ENCODE measurements at regions not wholly inside any gene's neighbourhood (a gene's known extent, or its start where the extent isn't known, plus 50 kb on each side); places are given as distances from the start of the nearest gene placed in this dataset.
"Not testable (repeated sequence)": the region's sequence is repeated elsewhere in the genome, so short reads cannot be mapped to it uniquely, and the experiment has no call there.

GRCh38 chr7:48992816-48993215 is 68.5 kb downstream of the CDC14C start:
- DNase-seq (ENCODE audit: low read depth in 3 of 3): no peak

- DNase-seq (ENCODE audit: low read depth in 3 of 3): peak in 1 of 3 donors; percentile 0
Observed at GRCh38 chr7:49001610-49002033, 77.3 kb downstream of the CDC14C start.

GRCh38 chr7:49010717-49011116 is 86.4 kb downstream of the CDC14C start:
- DNase-seq (ENCODE audit: low read depth in 3 of 3): no peak

GRCh38 chr7:49014870-49015269 is 90.5 kb downstream of the CDC14C start:
- DNase-seq (ENCODE audit: low read depth in 3 of 3): no peak

GRCh38 chr7:49020145-49020544 is 95.8 kb downstream of the CDC14C start:
- no peak for DNase-seq (ENCODE audit: low read depth in 3 of 3)

- DNase-seq (ENCODE audit: low read depth in 3 of 3): no peak
Observed at GRCh38 chr7:49022448-49022847, 98.1 kb downstream of the CDC14C start.

- DNase-seq (ENCODE audit: low read depth in 3 of 3): no peak
Observed at GRCh38 chr7:49023345-49024328, 99.3 kb downstream of the CDC14C start.

GRCh38 chr7:49030221-49030620 is 105.9 kb downstream of the CDC14C start:
- DNase-seq (ENCODE audit: low read depth in 3 of 3): no peak

- DNase-seq (ENCODE audit: low read depth in 3 of 3): not testable (repeated sequence)
Observed at GRCh38 chr7:49033140-49033539, 108.8 kb downstream of the CDC14C start.

- no peak for DNase-seq (ENCODE audit: low read depth in 3 of 3)
Observed at GRCh38 chr7:49037346-49038210, 113.2 kb downstream of the CDC14C start.

GRCh38 chr7:49038821-49039358 is 114.5 kb downstream of the CDC14C start:
- DNase-seq (ENCODE audit: low read depth in 3 of 3): no peak

- no peak for DNase-seq (ENCODE audit: low read depth in 3 of 3)
Observed at GRCh38 chr7:49060743-49061142, 136.4 kb downstream of the CDC14C start.

GRCh38 chr7:49074538-49074937 is 150.2 kb downstream of the CDC14C start:
- no peak for DNase-seq (ENCODE audit: low read depth in 3 of 3)

- DNase-seq (ENCODE audit: low read depth in 3 of 3): no peak
Observed at GRCh38 chr7:49080896-49081475, 156.6 kb downstream of the CDC14C start.

GRCh38 chr7:49088017-49088416 is 163.7 kb downstream of the CDC14C start:
- no peak for DNase-seq (ENCODE audit: low read depth in 3 of 3)

GRCh38 chr7:49089717-49090116 is 165.4 kb downstream of the CDC14C start:
- no peak for DNase-seq (ENCODE audit: low read depth in 3 of 3)

- no peak for DNase-seq (ENCODE audit: low read depth in 3 of 3)
Observed at GRCh38 chr7:49091089-49091488, 166.7 kb downstream of the CDC14C start.

- DNase-seq (ENCODE audit: low read depth in 3 of 3): no peak
Observed at GRCh38 chr7:49091519-49091918, 167.2 kb downstream of the CDC14C start.

GRCh38 chr7:49093218-49093617 is 168.9 kb downstream of the CDC14C start:
- DNase-seq (ENCODE audit: low read depth in 3 of 3): no peak

- no peak for DNase-seq (ENCODE audit: low read depth in 3 of 3)
Observed at GRCh38 chr7:49094866-49095265, 170.5 kb downstream of the CDC14C start.

GRCh38 chr7:49099587-49100326 is 175.4 kb downstream of the CDC14C start:
- no peak for DNase-seq (ENCODE audit: low read depth in 3 of 3)

Measured in stimulated activated CD4-positive, alpha-beta T cell treated with anti-CD3 and anti-CD28 coated beads, TNF-alpha, amount 100 ng/mL, for 48 hours (primary cell).